Mesenchymal stem cell (in vitro differentiated cells and primary cell): ENCODE measurements at regions not wholly inside any gene's neighbourhood (a gene's known extent, or its start where the extent isn't known, plus 50 kb on each side); places are given as distances from the start of the nearest gene placed in this dataset.

ENCODE experiments used
- DNase-seq: peaks from one replicate; pipeline ENCODE4 v3.0.0-alpha.2; 2013
- H2AFZ ChIP-seq: one replicate; pipeline ENCODE4 v1.6.1; 2013; ENCODE audit warnings: low read depth, mild to moderate bottlenecking, control low read depth, inconsistent platforms, low read length, moderate library complexity
- H2AK5ac ChIP-seq: 2 replicates; pipeline ENCODE4 v1.6.1; 2013; ENCODE audit warnings: low read length, moderate library complexity, mild to moderate bottlenecking, inconsistent platforms; ENCODE audit not compliant: severe bottlenecking
- H2BK120ac ChIP-seq: one replicate; pipeline ENCODE4 v1.6.1; 2013; ENCODE audit warnings: low read depth, mild to moderate bottlenecking, inconsistent platforms, low read length, moderate library complexity
- H2BK12ac ChIP-seq, 2 experiments: one replicate each; pipeline ENCODE4 v1.6.1; 2013; ENCODE audit warnings: inconsistent platforms in 2 of 2, low read length in 2 of 2, mild to moderate bottlenecking in 2 of 2, moderate library complexity in 2 of 2, control low read depth in 1 of 2
- H2BK15ac ChIP-seq: one replicate; pipeline ENCODE4 v1.6.1; 2013; ENCODE audit warnings: mild to moderate bottlenecking, low read depth, inconsistent platforms; ENCODE audit not compliant: poor library complexity, severe bottlenecking
- H2BK5ac ChIP-seq: 2 replicates; pipeline ENCODE4 v1.6.1; 2013; ENCODE audit warnings: low read depth, mild to moderate bottlenecking, low read length, control low read depth, inconsistent platforms; ENCODE audit not compliant: poor library complexity, severe bottlenecking
- H3K14ac ChIP-seq, 2 experiments: one replicate each; pipeline ENCODE4 v1.6.1; 2013; ENCODE audit warnings: inconsistent platforms in 2 of 2, low read length in 2 of 2, control low read depth in 1 of 2, mild to moderate bottlenecking in 1 of 2, moderate library complexity in 1 of 2
- H3K18ac ChIP-seq, 2 experiments: one replicate each; pipeline ENCODE4 v1.6.1; 2013; ENCODE audit warnings: inconsistent platforms in 2 of 2, low read length in 2 of 2, control low read depth in 1 of 2, low read depth in 1 of 2, mild to moderate bottlenecking in 1 of 2
- H3K23ac ChIP-seq, 2 experiments: one replicate each; pipeline ENCODE4 v1.6.1; 2013; ENCODE audit warnings: inconsistent platforms in 2 of 2, low read length in 2 of 2, mild to moderate bottlenecking in 2 of 2, moderate library complexity in 2 of 2, control low read depth in 1 of 2
- H3K27ac ChIP-seq: 2 replicates; pipeline ENCODE4 v1.5.1; 2013; ENCODE audit warnings: mild to moderate bottlenecking, moderate library complexity, low read length, control low read depth, inconsistent platforms; ENCODE audit not compliant: poor library complexity, severe bottlenecking
- H3K27me3 ChIP-seq, 2 experiments: 2 replicates each; pipeline versions ENCODE4 v1.6.1 to v1.7.0; 2013; ENCODE audit warnings: low read length in 2 of 2, mild to moderate bottlenecking in 2 of 2, moderate library complexity in 2 of 2, control low read depth in 1 of 2, inconsistent platforms in 1 of 2; ENCODE audit not compliant: control insufficient read depth in 1 of 2, insufficient read depth in 1 of 2
- H3K36me3 ChIP-seq, 2 experiments: 2 replicates each; pipeline versions ENCODE4 v1.6.1 to v1.7.0; 2013; ENCODE audit warnings: low read length in 2 of 2, control low read depth in 1 of 2, inconsistent platforms in 1 of 2, low read depth in 1 of 2, mild to moderate bottlenecking in 1 of 2; ENCODE audit not compliant: insufficient read depth in 2 of 2, control insufficient read depth in 1 of 2
- H3K4ac ChIP-seq, 2 experiments: one replicate each; pipeline ENCODE4 v1.6.1; 2013; ENCODE audit warnings: inconsistent platforms in 2 of 2, low read length in 2 of 2, mild to moderate bottlenecking in 2 of 2, moderate library complexity in 2 of 2, control low read depth in 1 of 2, low read depth in 1 of 2
- H3K4me1 ChIP-seq: 2 replicates; pipeline ENCODE4 v1.6.1; 2013; ENCODE audit warnings: low read depth, low read length, control low read depth; ENCODE audit not compliant: control insufficient read depth, insufficient read depth
- H3K4me2 ChIP-seq: 2 replicates; pipeline ENCODE4 v1.6.1; 2013; ENCODE audit warnings: low read length, mild to moderate bottlenecking, inconsistent platforms; ENCODE audit not compliant: poor library complexity, severe bottlenecking
- H3K4me3 ChIP-seq, 2 experiments: 2 replicates each; pipeline versions ENCODE4 v1.5.1 to v1.7.0; 2013; ENCODE audit warnings: low read length in 2 of 2, mild to moderate bottlenecking in 2 of 2, control low read depth in 1 of 2, low read depth in 1 of 2; ENCODE audit not compliant: insufficient read depth in 1 of 2
- H3K79me1 ChIP-seq: replicated peaks from 2 replicates; pipeline ENCODE4 v1.6.1; 2013; ENCODE audit warnings: mild to moderate bottlenecking, control low read depth, low read length, inconsistent platforms; ENCODE audit not compliant: poor library complexity, severe bottlenecking
- H3K9ac ChIP-seq: 2 replicates; pipeline ENCODE4 v1.7.0; 2013; ENCODE audit warnings: mild to moderate bottlenecking, low read length, moderate library complexity
- H3K9me3 ChIP-seq: 2 replicates; pipeline ENCODE4 v1.7.0; 2013; ENCODE audit warnings: mild to moderate bottlenecking, low read length; ENCODE audit not compliant: control insufficient read depth
- H4K8ac ChIP-seq: one replicate; pipeline ENCODE4 v1.6.1; 2013; ENCODE audit warnings: inconsistent platforms, mild to moderate bottlenecking, low read length, moderate library complexity
- H4K91ac ChIP-seq: one replicate; pipeline ENCODE4 v1.6.1; 2013; ENCODE audit warnings: mild to moderate bottlenecking, low read length, inconsistent platforms
- WGBS: methylation state at CpG from one replicate; pipeline ENCODE4 v1.1.7; 2013; ENCODE audit warnings: mixed read lengths; 5-methylcytosine and 5-hydroxymethylcytosine counted together

GRCh38 chr18:27667064-27667463, 482.0 kb upstream of the CHST9 start:
- Histone ChIP-seq H2BK120ac (no peak overlapping the region), H2BK15ac (no peak overlapping the region), H3K4ac (no peak overlapping the region), H3K4me2 (no peak overlapping the region), H3K4me3 (no peak overlapping the region), H3K27ac (no peak overlapping the region), H3K18ac (no peak overlapping the region), H2AK5ac (no peak overlapping the region), H3K23ac (no peak overlapping the region), H3K79me1 (no peaks in the 10 kb centered on the region), H3K9me3 (no peaks in the 10 kb centered on the region), H2BK12ac (no peak overlapping the region), H3K27me3 (no peaks in the 10 kb centered on the region), H2AFZ (no peak overlapping the region), H4K91ac (no peak overlapping the region), H3K14ac (no peak overlapping the region), H4K8ac (no peak overlapping the region), H3K9ac (no peak overlapping the region), H3K36me3 (no peaks in the 10 kb centered on the region), H2BK5ac (no peak overlapping the region), H3K4me1 (no peaks in the 10 kb centered on the region)
- 70% methylated on average over 5 of the region's 6 CpGs for WGBS
- no peak for DNase-seq

- no peak overlapping the region for H3K4ac ChIP-seq
- no peak overlapping the region for H3K9ac ChIP-seq
- no peak overlapping the region for H3K27ac ChIP-seq
- H3K27me3 ChIP-seq = no peaks in the 10 kb centered on the region
- H4K91ac ChIP-seq = no peak overlapping the region
- DNase-seq = no peak
- H3K4me3 ChIP-seq = no peak overlapping the region
- H3K4me1 ChIP-seq = no peaks in the 10 kb centered on the region
- H2BK5ac ChIP-seq = no peak overlapping the region
- H4K8ac ChIP-seq = no peak overlapping the region
- H3K18ac ChIP-seq = no peak overlapping the region
- H3K23ac ChIP-seq = no peak overlapping the region
- H3K79me1 ChIP-seq = no peaks in the 10 kb centered on the region
- no peak overlapping the region for H3K14ac ChIP-seq
- H3K36me3 ChIP-seq = no peaks in the 10 kb centered on the region
- H3K4me2 ChIP-seq = no peak overlapping the region
- H2BK12ac ChIP-seq = no peak overlapping the region
- H2AK5ac ChIP-seq = no peak overlapping the region
- no peaks in the 10 kb centered on the region for H3K9me3 ChIP-seq
- H2AFZ ChIP-seq = no peak overlapping the region
- no peak overlapping the region for H2BK15ac ChIP-seq
- H2BK120ac ChIP-seq = no peak overlapping the region
- 73% methylated on average over 3 of the region's 3 CpGs for WGBS
Observed at GRCh38 chr18:27666016-27666415, 480.9 kb upstream of the CHST9 start.

- 25% methylated on average over 2 of the region's 5 CpGs for WGBS
- Histone ChIP-seq H3K14ac (no peak overlapping the region), H3K9me3 (no peaks in the 10 kb centered on the region), H4K8ac (no peak overlapping the region), H4K91ac (no peak overlapping the region), H2AFZ (no peak overlapping the region), H2BK12ac (no peak overlapping the region), H3K18ac (no peak overlapping the region), H3K4me3 (no peak overlapping the region), H3K36me3 (no peaks in the 10 kb centered on the region), H3K27me3 (no peaks in the 10 kb centered on the region), H3K4ac (no peak overlapping the region), H3K27ac (peak overlapping the region; percentile 5), H3K23ac (no peak overlapping the region), H3K4me2 (no peak overlapping the region), H2BK15ac (no peak overlapping the region), H3K9ac (no peak overlapping the region), H3K4me1 (no peaks in the 10 kb centered on the region), H2BK120ac (no peak overlapping the region), H2AK5ac (no peak overlapping the region), H2BK5ac (no peak overlapping the region), H3K79me1 (no peaks in the 10 kb centered on the region)
- DNase-seq = no peak
Observed at GRCh38 chr18:27665264-27665799, 480.2 kb upstream of the CHST9 start.

GRCh38 chr18:27662949-27663348, 477.8 kb upstream of the CHST9 start:
- Histone ChIP-seq H3K79me1 (no peaks in the 10 kb centered on the region), H3K36me3 (no peaks in the 10 kb centered on the region), H3K27ac (no peak overlapping the region), H2BK5ac (no peak overlapping the region), H3K4me1 (no peaks in the 10 kb centered on the region), H3K14ac (no peak overlapping the region), H2BK12ac (no peak overlapping the region), H2BK15ac (no peak overlapping the region), H3K9ac (no peak overlapping the region), H2AK5ac (no peak overlapping the region), H3K18ac (no peak overlapping the region), H2AFZ (no peak overlapping the region), H3K4me3 (no peak overlapping the region), H4K8ac (no peak overlapping the region), H3K4ac (no peak overlapping the region), H3K4me2 (no peak overlapping the region), H3K23ac (no peak overlapping the region), H4K91ac (no peak overlapping the region), H3K27me3 (no peaks in the 10 kb centered on the region), H2BK120ac (no peak overlapping the region), H3K9me3 (no peaks in the 10 kb centered on the region)
- 93% methylated on average over 4 of the region's 4 CpGs for WGBS
- no peak for DNase-seq
